GM12873 (cell line): ENCODE measurements at regions not wholly inside any gene's neighbourhood (a gene's known extent, or its start where the extent isn't known, plus 50 kb on each side); places are given as distances from the start of the nearest gene placed in this dataset.

ENCODE experiments used
- TF ChIP-seq, protein P1 (sequence below): IDR thresholded peaks from 2 replicates; pipeline ENCODE4 v1.5.1; 2012; ENCODE audit warnings: low read depth, mild to moderate bottlenecking, moderate library complexity, low read length, control low read depth; ENCODE audit not compliant: insufficient read depth; ENCODE audit errors: missing control alignments

DNA sequence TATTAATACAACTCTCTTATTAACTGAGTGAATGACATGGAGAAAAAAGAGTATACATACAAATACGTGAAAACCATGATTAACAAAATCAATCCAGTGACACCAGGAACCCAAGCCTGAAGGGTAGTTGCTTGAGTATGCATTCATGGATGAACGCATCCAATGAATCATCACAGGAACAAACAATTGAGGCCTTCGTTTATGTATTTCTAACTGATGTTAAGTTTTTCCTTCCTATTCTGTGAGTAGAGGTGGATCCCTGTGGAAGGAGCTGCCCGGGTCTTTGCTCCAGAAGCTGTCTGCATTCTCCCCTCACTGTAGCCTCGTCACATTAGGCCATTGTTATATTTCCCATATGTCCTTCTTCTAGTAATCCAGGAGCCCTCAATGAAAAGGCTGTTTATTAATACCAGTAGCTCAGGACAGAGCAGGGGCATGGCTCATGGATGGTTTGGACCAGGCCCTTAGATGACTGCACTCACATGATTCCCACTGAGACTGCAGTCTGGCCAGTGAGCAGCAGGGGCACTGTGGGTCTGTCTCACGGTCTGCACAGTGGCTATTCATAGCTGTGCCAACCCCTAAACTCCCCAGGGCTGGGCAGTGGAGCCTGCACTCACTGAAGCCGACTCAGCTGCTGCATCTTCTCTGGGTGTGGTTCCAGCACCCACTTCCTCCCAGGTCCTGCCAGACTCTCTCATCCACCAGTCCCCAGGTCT is 128.1 kb upstream of the TOP3B start:
- TF ChIP-seq, protein P1, sequence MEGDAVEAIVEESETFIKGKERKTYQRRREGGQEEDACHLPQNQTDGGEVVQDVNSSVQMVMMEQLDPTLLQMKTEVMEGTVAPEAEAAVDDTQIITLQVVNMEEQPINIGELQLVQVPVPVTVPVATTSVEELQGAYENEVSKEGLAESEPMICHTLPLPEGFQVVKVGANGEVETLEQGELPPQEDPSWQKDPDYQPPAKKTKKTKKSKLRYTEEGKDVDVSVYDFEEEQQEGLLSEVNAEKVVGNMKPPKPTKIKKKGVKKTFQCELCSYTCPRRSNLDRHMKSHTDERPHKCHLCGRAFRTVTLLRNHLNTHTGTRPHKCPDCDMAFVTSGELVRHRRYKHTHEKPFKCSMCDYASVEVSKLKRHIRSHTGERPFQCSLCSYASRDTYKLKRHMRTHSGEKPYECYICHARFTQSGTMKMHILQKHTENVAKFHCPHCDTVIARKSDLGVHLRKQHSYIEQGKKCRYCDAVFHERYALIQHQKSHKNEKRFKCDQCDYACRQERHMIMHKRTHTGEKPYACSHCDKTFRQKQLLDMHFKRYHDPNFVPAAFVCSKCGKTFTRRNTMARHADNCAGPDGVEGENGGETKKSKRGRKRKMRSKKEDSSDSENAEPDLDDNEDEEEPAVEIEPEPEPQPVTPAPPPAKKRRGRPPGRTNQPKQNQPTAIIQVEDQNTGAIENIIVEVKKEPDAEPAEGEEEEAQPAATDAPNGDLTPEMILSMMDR = peak; percentile 79

DNA sequence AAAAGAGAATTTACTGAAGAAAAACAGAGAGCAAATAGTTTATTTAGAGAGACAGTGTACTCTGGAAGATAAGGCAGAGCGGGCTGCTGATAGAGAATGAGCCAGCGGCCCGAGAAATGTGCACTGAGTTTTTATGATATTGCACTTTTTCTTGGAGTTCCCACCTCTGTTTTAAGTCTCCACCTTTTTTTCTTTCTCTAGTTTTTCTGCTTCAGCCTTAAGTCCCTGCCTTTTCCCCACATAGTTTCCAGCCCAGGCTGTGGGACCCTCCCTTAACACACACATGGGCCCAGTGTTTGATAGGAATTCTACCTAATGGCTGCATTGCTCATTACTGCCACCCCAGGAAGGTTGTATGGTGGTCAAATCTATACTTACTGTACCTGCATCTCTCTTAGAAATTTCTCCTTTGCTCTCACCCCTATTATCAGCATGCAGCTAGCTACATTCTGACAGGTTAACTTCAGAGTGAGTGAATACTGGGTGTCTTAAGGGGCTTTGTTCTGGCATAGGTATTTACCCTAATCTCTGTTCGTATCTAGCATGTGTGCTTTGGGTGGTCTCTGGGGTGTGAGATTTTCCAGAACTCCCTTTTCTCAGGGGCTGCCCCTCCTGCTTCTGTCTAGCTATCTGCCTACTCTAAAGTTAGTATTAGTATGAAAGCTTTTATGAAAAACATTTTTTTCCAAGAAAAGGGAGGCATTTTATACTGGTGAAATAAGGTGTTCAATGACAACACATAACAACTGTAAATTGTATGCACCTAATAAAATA is 127.3 kb upstream of the TOP3B start:
- TF ChIP-seq, protein P1 = peak; percentile 34

DNA sequence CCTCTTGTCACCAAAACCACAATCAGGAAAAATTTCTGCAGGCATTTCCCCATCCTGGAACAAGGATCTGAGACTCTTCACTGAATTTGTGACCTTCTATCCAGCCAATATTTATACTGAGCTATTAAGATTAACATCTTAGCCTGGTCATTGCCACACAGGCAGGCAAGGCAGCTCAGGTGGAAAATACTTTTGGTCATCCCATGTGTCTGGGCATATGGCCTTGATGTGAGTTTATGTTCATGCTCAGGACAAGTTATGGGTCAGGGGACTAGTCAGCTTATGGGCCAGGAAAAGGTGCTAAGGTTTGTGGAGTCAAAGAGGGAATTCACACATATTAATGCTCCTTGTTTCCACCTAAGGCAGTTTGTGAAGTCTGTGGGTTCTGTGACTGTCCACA is 124.3 kb upstream of the TOP3B start:
- TF ChIP-seq, protein P1 = no peak

DNA sequence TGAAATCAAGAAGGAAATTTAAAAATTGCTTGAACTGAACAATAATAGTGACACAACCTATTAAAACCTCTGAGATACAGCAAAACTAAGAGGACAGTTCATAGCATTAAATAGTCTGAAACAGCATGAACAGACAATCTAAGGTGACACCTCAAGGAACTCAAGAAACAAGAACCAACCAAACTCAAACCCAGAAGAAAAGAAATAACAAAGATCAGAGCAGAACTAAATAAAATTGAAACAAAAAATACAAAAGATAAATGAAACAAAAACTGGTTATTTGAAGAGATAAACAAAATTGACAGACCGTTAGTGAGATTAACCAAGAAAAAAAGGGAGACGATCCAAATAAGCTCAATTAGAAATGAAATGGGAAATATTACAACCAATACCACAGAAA is 122.8 kb upstream of the TOP3B start:
- TF ChIP-seq, protein P1 = no peak

DNA sequence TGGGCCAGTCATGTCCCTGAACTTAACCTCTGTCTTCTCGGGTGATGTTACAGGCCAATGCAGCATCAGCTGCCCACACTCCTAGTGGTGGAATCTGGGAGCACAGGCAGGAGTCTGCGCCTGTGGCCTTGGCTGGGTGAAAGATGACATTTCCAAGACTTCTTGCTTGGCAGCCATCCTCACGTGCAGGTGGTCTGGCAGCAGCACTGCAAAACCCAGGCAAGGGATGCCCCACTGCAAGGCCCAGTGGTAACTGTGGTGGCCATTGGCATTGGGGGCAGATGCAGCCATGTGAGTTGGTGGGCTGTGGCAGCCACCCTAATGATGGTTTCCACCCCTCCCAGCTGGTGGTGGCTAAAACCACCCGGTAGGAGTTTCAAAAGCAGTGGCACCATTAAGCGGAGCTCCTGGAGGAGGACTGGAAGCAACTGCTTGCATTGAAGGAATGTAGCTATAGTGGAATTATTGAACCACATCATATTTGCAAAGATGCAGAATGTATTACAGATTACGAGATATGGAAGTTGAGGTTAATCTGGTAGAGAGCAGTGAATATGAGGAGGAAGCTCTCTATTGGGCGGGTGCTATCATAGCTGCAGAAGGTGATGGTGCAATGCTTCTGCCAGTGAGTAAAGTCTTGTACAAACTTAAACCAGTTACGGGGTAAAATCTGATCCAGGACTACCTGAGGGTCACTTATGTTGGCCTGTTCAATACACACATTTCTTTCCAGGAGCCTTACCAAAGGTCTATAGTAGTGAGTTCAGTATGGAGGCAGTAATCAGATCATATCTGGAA is 120.7 kb upstream of the TOP3B start:
- TF ChIP-seq, protein P1 = peak; percentile 48

DNA sequence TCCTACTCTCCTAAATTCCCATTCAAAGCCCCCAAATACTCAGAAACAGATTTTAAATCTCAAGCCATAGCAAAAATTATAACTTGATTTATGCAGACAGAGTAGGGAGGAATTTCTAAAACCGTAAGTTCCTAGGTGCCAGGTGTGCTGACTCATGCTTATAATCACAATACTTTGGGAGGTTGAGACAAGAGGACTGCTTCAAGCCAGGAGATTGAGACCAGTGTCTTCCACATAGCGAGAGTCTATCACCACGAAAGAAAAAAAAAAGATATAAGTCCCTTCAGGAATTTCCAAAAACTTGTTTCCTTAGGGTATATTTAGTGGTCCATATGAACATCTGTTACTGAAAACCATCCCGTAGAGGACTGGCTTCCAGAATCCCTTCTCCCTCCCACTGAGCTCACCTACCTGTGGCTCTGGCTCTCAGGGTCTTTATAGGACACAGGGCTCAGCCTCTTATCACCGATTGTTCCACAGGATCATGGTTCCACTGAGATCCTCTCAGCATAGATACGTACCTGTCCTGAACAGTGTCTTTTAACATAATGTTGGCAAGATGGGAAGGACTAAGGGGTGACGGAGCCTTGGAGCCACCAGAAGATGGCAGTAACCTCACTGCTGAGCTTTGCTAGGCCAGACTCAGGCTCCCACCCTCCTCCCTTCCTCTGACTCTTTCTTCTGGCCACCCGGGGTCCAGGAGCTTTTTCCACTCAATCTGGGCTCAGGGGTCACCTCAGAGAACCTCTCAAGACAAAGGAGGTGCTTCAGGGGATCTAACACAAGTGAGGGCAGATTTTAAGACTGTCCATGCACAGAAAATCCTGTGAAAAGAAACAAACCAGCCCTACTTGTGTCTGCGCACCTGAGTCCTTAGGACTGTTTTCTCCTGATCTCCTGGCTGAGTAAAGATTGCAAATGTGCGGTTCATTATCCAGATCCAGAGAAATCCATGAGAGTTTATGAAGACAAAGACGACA is 117.5 kb upstream of the TOP3B start:
- TF ChIP-seq, protein P1 = no peak
